ENCODE measurements at regions not wholly inside any gene's neighbourhood (a gene's known extent, or its start where the extent isn't known, plus 50 kb on each side); places are given as distances from the start of the nearest gene placed in this dataset.

GRCh38 chr2:109686921-109687320, 72.8 kb downstream of the SOWAHC start:
- Histone ChIP-seq H3K4me1 (ENCODE audit: insufficient read depth) (no peaks in the 10 kb centered on the region), H3K27ac (ENCODE audit: low read depth) (no peak overlapping the region), H3K4me3 (no peak overlapping the region), H3K27me3 (ENCODE audit: insufficient read depth) (no peaks in the 10 kb centered on the region), H3K36me3 (ENCODE audit: insufficient read depth) (no peaks in the 10 kb centered on the region), H3F3A (replicated peaks; ENCODE audit: low read depth) (no peaks in the 10 kb centered on the region), H2AFZ (no peak overlapping the region), H4K20me1 (replicated peaks; ENCODE audit: insufficient read depth) (no peaks in the 10 kb centered on the region), H3K79me2 (replicated peaks; ENCODE audit: insufficient read depth) (no peaks in the 10 kb centered on the region), H3K4me2 (no peak overlapping the region), H3K9me2 (ENCODE audit: insufficient read depth) (no peaks in the 10 kb centered on the region)
- Mint-ChIP-seq H3K4me1 (peaks cover 4% of the 10 kb centered on the region; the same call in 2 of the 3 replicates), H3K36me3 (ENCODE audit: low read depth) (no peaks in the 10 kb centered on the region), H3K9me3 (no peaks in the 10 kb centered on the region), H3K4me3 (no peak overlapping the region), H3K27me3 (ENCODE audit: insufficient read depth, low read depth, poor library complexity) (peaks cover 8% of the 10 kb centered on the region), H3K27ac (no peak overlapping the region)
- TF ChIP-seq ZNF462 (CRISPR knock-in tag; IDR thresholded peaks at IDR 0.05) (no peak), JUNB (IDR thresholded peaks at IDR 0.05; ENCODE audit: unreplicated experiment) (no peak), NANOG (IDR thresholded peaks at IDR 0.05; ENCODE audit: borderline replicate concordance) (no peak), ZNF331 (CRISPR knock-in tag; IDR thresholded peaks at IDR 0.05; ENCODE audit: low read depth) (no peak), EZH2 (IDR thresholded peaks at IDR 0.05; ENCODE audit: low read depth, unreplicated experiment) (no peak), CREB1 (CRISPR knock-in tag; IDR thresholded peaks at IDR 0.05; ENCODE audit: low read depth) (no peak), ETS1 (IDR thresholded peaks at IDR 0.05) (no peak), POLR2AphosphoS5 (IDR thresholded peaks at IDR 0.05; ENCODE audit: low read depth) (no peak), CTCF (conservative IDR thresholded peaks at IDR 0.05; ENCODE audit: low read depth in 2 of 2) (no peak), STAT1 (IDR thresholded peaks at IDR 0.05; ENCODE audit: unreplicated experiment) (no peak)
- TF ChIP-seq, protein P1, sequence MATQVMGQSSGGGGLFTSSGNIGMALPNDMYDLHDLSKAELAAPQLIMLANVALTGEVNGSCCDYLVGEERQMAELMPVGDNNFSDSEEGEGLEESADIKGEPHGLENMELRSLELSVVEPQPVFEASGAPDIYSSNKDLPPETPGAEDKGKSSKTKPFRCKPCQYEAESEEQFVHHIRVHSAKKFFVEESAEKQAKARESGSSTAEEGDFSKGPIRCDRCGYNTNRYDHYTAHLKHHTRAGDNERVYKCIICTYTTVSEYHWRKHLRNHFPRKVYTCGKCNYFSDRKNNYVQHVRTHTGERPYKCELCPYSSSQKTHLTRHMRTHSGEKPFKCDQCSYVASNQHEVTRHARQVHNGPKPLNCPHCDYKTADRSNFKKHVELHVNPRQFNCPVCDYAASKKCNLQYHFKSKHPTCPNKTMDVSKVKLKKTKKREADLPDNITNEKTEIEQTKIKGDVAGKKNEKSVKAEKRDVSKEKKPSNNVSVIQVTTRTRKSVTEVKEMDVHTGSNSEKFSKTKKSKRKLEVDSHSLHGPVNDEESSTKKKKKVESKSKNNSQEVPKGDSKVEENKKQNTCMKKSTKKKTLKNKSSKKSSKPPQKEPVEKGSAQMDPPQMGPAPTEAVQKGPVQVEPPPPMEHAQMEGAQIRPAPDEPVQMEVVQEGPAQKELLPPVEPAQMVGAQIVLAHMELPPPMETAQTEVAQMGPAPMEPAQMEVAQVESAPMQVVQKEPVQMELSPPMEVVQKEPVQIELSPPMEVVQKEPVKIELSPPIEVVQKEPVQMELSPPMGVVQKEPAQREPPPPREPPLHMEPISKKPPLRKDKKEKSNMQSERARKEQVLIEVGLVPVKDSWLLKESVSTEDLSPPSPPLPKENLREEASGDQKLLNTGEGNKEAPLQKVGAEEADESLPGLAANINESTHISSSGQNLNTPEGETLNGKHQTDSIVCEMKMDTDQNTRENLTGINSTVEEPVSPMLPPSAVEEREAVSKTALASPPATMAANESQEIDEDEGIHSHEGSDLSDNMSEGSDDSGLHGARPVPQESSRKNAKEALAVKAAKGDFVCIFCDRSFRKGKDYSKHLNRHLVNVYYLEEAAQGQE (IDR thresholded peaks at IDR 0.05; ENCODE audit: unreplicated experiment), result no peak
- DNase-seq (ENCODE audit: low spot score) (no peak), ATAC-seq (no peak)
